ENCODE measurements at regions not wholly inside any gene's neighbourhood (a gene's known extent, or its start where the extent isn't known, plus 50 kb on each side); places are given as distances from the start of the nearest gene placed in this dataset.

DNA sequence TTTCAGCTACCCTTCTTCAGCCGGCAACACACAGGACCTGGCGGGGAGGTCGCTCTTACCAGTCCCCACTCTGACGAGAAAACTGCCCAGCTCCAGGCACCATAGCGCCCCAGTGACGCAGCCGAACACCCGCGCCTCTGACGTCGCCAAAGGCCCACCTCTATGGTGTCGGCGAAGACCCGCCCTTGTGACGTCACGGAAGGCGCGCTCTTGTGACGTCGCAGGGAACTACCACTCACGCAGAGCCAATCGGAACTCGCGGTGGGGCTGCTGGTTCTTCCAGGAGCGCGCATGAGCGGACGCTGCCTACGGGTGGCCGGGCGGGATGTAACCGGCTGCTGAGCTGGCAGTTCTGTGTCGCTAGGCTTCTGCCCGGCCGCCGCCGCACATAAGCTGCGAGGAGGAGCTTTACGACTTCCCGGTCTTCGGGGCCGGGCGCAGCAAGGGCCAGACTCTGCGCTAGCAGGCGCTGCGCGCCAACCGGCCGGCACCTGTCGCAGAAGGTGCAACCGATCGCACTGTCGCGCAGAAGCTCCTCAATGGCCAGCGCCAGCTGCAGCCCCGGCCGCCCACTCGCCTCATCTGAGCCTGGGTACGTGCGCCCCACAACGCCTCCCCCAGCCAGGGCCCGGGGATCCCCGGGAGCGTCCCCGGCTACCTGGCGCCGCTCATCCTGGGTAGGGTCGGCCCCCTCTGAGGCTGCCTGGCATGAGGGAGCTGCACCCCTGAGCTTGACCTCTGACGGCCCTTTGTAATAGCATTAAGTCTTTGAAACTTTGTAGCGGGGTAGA is 121.3 kb upstream of the FBXO28 start:
- TF ChIP-seq, protein P1, sequence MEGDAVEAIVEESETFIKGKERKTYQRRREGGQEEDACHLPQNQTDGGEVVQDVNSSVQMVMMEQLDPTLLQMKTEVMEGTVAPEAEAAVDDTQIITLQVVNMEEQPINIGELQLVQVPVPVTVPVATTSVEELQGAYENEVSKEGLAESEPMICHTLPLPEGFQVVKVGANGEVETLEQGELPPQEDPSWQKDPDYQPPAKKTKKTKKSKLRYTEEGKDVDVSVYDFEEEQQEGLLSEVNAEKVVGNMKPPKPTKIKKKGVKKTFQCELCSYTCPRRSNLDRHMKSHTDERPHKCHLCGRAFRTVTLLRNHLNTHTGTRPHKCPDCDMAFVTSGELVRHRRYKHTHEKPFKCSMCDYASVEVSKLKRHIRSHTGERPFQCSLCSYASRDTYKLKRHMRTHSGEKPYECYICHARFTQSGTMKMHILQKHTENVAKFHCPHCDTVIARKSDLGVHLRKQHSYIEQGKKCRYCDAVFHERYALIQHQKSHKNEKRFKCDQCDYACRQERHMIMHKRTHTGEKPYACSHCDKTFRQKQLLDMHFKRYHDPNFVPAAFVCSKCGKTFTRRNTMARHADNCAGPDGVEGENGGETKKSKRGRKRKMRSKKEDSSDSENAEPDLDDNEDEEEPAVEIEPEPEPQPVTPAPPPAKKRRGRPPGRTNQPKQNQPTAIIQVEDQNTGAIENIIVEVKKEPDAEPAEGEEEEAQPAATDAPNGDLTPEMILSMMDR (IDR thresholded peaks at IDR 0.05 in 4 of 5, conservative IDR thresholded peaks at IDR 0.05 in 1 of 5), result peak in 1 of 5 experiments; percentile 25
- peak; percentile 87 to 88 for TF ChIP-seq POLR2A (IDR thresholded peaks at IDR 0.05)

All from gastrocnemius medialis (tissue), 4 donors.